ENCODE measurements at regions not wholly inside any gene's neighbourhood (a gene's known extent, or its start where the extent isn't known, plus 50 kb on each side); places are given as distances from the start of the nearest gene placed in this dataset.

- Mint-ChIP-seq H3K9me3 (ENCODE audit: low read depth, unreplicated experiment) (no peaks in the 10 kb centered on the region), H3K36me3 (ENCODE audit: insufficient read depth, unreplicated experiment) (no peaks in the 10 kb centered on the region), H3K27ac (ENCODE audit: unreplicated experiment) (no peak overlapping the region), H3K4me1 (ENCODE audit: low read depth, unreplicated experiment) (no peaks in the 10 kb centered on the region), H3K4me3 (ENCODE audit: low read depth, unreplicated experiment) (no peak overlapping the region), H3K27me3 (ENCODE audit: unreplicated experiment) (no peaks in the 10 kb centered on the region)
- intact Hi-C loops (cut with micrococcal nuclease; ENCODE audit: unreplicated experiment), result no loop called here
- CTCF ChIA-PET, result no interaction called here
- no peak for TF ChIP-seq CTCF (IDR thresholded peaks at IDR 0.05; ENCODE audit: unreplicated experiment)
- DNase-seq, result no peak
- no TSS peak for BruUV-seq (replicated peaks)
Measured at GRCh38 chr2:143823876-143824275, 694.7 kb downstream of the ARHGAP15 start.

- no TSS peak for BruUV-seq (replicated peaks)
- Mint-ChIP-seq H3K27me3 (ENCODE audit: unreplicated experiment) (no peaks in the 10 kb centered on the region), H3K4me1 (ENCODE audit: low read depth, unreplicated experiment) (no peaks in the 10 kb centered on the region), H3K9me3 (ENCODE audit: low read depth, unreplicated experiment) (no peaks in the 10 kb centered on the region), H3K27ac (ENCODE audit: unreplicated experiment) (no peak overlapping the region), H3K36me3 (ENCODE audit: insufficient read depth, unreplicated experiment) (no peaks in the 10 kb centered on the region), H3K4me3 (ENCODE audit: low read depth, unreplicated experiment) (no peak overlapping the region)
- no peak for DNase-seq
- no peak for TF ChIP-seq CTCF (IDR thresholded peaks at IDR 0.05; ENCODE audit: unreplicated experiment)
- intact Hi-C loops (cut with micrococcal nuclease; ENCODE audit: unreplicated experiment), result no loop called here
- CTCF ChIA-PET, result no interaction called here
Measured at GRCh38 chr2:143823296-143823695, 694.1 kb downstream of the ARHGAP15 start.

GRCh38 chr2:143822736-143823135, 693.5 kb downstream of the ARHGAP15 start:
- CTCF ChIA-PET, result no interaction called here
- TF ChIP-seq CTCF (IDR thresholded peaks at IDR 0.05; ENCODE audit: unreplicated experiment), result no peak
- Mint-ChIP-seq H3K4me3 (ENCODE audit: low read depth, unreplicated experiment) (no peak overlapping the region), H3K36me3 (ENCODE audit: insufficient read depth, unreplicated experiment) (no peaks in the 10 kb centered on the region), H3K27me3 (ENCODE audit: unreplicated experiment) (no peaks in the 10 kb centered on the region), H3K27ac (ENCODE audit: unreplicated experiment) (no peak overlapping the region), H3K4me1 (ENCODE audit: low read depth, unreplicated experiment) (no peaks in the 10 kb centered on the region), H3K9me3 (ENCODE audit: low read depth, unreplicated experiment) (no peaks in the 10 kb centered on the region)
- BruUV-seq (replicated peaks), result no TSS peak
- no peak for DNase-seq
- intact Hi-C loops (cut with micrococcal nuclease; ENCODE audit: unreplicated experiment), result no loop called here

GRCh38 chr2:143819764-143820163, 690.5 kb downstream of the ARHGAP15 start:
- no peaks in the 10 kb centered on the region for H3K27me3 Mint-ChIP-seq (ENCODE audit: unreplicated experiment)
- no peak for TF ChIP-seq CTCF (IDR thresholded peaks at IDR 0.05; ENCODE audit: unreplicated experiment)
- CTCF ChIA-PET, result no interaction called here
- no peaks in the 10 kb centered on the region for H3K9me3 Mint-ChIP-seq (ENCODE audit: low read depth, unreplicated experiment)
- no peak for DNase-seq
- no peak overlapping the region for H3K27ac Mint-ChIP-seq (ENCODE audit: unreplicated experiment)
- no peaks in the 10 kb centered on the region for H3K4me1 Mint-ChIP-seq (ENCODE audit: low read depth, unreplicated experiment)
- intact Hi-C loops (cut with micrococcal nuclease; ENCODE audit: unreplicated experiment), result no loop called here
- BruUV-seq (replicated peaks), result no TSS peak
- no peak overlapping the region for H3K4me3 Mint-ChIP-seq (ENCODE audit: low read depth, unreplicated experiment)
- H3K36me3 Mint-ChIP-seq (ENCODE audit: insufficient read depth, unreplicated experiment), result no peaks in the 10 kb centered on the region
